ENCODE measurements at regions not wholly inside any gene's neighbourhood (a gene's known extent, or its start where the extent isn't known, plus 50 kb on each side); places are given as distances from the start of the nearest gene placed in this dataset.

GRCh38 chr1:194076646-194077045, 890.2 kb upstream of the B3GALT2 start:
- DNase-seq (ENCODE audit: low read depth in 2 of 2): peak in 1 of 2 donors; percentile 28

DNA sequence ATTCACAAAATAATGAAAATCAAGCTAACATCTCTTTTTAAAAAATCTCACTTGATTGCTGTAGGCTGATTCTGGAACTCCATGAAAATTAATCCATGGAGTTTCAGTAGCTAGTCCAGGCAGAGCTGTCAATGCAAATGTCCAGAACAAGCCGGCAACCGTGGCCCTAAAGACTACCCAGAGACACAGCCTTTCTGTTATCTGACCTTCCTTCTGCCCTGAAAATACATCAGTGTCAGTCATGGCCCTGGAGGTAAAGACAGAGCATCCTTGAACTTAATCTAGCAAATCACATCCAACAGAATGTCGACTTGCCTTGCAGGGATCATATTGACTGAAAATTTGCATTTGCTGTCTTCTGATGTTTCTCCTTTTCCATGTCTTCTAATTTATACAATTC, 887.4 kb upstream of the B3GALT2 start:
- no peak for DNase-seq (ENCODE audit: low read depth in 2 of 2)

DNA sequence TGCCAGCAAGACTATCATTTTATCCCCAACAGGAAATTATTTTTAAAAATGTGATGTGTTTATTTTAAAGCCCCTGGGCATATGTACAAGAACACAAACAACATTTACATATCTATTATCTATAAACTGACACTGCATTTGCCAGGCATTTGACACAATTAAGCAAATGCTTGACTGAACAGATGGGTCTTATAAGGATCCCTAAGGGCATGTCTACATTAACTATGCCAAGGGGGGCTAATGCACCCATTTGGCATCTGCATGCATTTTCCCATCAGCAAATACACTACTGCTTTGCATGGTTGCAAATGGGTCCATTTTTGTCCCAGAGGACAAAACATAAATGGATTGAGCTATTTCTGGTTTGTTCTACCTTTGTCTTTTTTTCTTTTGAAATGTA, 884.8 kb upstream of the B3GALT2 start:
- DNase-seq (ENCODE audit: low read depth in 2 of 2): no peak

GRCh38 chr1:194069831-194070218, 883.4 kb upstream of the B3GALT2 start:
- DNase-seq (ENCODE audit: low read depth in 2 of 2): no peak

- no peak for DNase-seq (ENCODE audit: low read depth in 2 of 2)
These were observed 882.9 kb upstream of the B3GALT2 start for GRCh38 chr1:194069168-194069830.

- no peak for DNase-seq (ENCODE audit: low read depth in 2 of 2)
These were observed 882.2 kb upstream of the B3GALT2 start for GRCh38 chr1:194068446-194069167.

- no peak for DNase-seq (ENCODE audit: low read depth in 2 of 2)
These were observed 881.4 kb upstream of the B3GALT2 start for GRCh38 chr1:194067772-194068171.

- DNase-seq (ENCODE audit: low read depth in 2 of 2): peak; percentile 73 to 87
These were observed 876.5 kb upstream of the B3GALT2 start for GRCh38 chr1:194062962-194063361.

DNA sequence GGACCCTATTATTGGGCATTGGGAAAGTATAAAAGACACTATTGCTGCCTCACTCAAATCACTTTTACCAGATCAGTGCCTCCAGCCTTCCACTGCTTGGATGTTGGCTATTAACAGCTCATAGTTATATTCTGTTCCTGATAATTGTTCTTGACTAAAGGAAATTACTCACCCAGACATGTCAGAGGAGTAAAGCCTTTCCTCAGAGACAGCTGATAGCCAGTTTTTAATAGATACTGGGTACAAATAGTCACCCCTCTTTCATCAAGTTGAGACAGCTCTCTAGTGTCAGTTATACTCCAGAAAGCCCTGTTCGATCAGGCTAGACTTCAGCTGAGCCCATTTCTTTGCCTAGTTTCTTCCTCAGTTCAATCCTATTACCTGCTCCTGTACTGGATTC, 876.1 kb upstream of the B3GALT2 start:
- DNase-seq (ENCODE audit: low read depth in 2 of 2): peak; percentile 20 to 76

DNA sequence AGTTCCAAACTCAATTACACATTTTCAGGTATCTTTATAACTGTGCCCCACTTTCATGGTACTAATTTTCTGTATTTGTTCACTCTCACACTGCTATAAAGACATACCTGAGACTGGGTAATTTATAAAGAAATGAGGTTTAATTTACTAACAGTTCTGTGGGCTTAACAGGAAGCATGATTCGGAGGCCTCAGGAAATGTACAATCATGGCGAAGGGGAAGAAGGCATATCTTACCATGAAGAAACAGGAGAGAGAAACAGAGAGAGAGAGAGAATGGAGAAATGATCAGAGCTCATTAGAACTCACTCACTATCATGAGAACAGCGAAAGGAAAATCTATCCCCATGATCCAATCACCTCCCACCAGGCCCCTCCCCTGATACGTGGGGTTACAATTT, 874.1 kb upstream of the B3GALT2 start:
- peak in 1 of 2 donors; percentile 35 for DNase-seq (ENCODE audit: low read depth in 2 of 2)

DNA sequence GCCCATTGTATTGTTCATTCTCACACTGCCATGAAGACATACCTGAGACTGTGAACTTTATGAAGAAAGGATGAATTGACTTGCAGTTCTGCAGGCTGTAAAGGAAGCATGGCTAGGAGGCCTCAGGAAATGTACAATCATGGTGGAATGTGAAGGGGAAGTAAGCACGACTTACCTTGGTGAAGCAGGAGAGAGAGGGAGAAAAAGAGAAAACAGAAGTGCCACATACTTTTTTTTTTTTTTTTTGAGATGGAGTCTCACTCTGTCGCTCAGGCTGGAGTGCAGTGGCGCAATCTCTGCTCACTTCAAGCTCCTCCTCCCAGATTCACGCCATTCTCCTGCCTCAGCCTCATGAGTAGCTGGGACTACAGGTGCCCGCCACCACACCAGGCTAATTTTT, 871.9 kb upstream of the B3GALT2 start:
- peak in 1 of 2 donors; percentile 34 for DNase-seq (ENCODE audit: low read depth in 2 of 2)

- DNase-seq (ENCODE audit: low read depth in 2 of 2): no peak
These were observed 869.8 kb upstream of the B3GALT2 start for GRCh38 chr1:194056169-194056568.

DNA sequence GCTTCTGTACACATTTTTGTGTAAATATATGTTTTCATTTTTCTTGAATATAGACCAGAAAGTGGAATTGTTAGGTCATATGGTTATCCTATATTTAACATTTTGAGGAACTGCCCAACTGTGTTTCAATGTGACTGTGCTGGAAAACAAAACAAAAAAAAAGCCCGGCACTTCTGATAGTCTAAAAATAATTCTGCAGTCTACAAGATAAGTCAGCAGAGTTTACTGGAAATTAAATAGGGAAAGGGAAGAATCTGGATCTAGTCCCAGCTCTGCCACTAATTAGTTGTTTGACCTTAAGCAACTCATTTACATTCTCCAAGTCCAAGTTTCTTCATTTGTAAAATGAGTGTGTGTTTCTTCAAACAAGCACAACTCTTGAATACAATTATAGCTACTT, 869.1 kb upstream of the B3GALT2 start:
- no peak for DNase-seq (ENCODE audit: low read depth in 2 of 2)

- DNase-seq (ENCODE audit: low read depth in 2 of 2): no peak
These were observed 866.3 kb upstream of the B3GALT2 start for GRCh38 chr1:194052514-194053338.

DNA sequence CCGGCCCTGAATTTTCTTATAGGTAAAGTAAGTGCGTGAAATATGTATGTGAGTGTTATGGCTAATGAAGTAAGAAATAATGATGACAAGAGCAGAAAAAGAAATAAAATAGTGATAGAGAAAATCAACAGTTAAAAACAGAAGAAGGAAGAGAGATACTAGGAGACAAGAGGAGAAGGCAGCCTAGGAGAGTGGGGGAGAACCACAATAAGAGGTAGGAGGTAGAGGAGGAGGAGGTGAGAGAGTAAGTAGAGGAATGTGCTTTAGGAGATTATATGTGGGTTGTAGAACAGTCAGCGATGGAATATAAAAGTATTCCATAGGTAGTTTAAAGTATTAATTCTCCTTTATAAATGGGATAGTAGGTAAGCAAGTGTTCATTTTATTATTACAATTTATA, 861.5 kb upstream of the B3GALT2 start:
- DNase-seq (ENCODE audit: low read depth in 2 of 2): no peak

- no peak for DNase-seq (ENCODE audit: low read depth in 2 of 2)
These were observed 860.8 kb upstream of the B3GALT2 start for GRCh38 chr1:194047206-194047605.

DNA sequence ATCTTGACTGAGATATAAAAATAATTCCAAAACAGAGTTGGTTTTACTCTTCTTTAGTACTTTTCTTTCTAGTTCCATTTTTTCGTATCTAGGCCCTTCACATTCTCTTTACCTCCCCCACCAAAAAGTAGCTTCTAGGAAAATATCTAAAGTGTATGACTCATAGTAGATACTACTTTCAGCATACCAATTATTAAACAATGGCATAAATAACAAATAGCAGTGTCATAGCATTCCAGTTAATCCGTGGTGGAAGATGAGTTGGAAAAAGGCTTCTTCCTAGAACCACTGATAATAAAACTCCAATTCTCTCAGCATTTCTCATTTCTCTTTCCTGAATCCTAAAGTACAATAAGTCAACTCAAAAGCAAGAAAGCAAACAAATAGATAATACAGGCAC, 859.0 kb upstream of the B3GALT2 start:
- peak in 1 of 2 donors; percentile 59 for DNase-seq (ENCODE audit: low read depth in 2 of 2)

DNA sequence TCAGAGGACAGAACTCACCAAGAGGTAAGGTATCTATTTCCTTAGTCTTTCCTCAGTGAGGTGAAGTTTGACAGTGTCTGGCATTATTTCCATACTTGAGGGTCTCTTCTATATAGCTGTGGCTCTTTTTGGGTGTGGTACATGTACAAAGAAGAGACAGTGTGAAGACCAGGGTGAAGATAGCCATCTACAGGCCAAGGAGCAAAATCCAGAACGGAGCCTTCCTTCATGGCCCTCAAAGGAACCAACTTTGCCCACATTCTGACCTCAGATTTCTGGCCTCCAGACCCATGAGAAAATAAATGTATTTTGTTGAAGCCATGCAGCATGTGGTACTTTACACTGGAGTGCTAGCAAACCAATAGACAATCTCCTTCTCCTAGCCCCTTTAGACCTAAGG, 858.5 kb upstream of the B3GALT2 start:
- DNase-seq (ENCODE audit: low read depth in 2 of 2): no peak

DNA sequence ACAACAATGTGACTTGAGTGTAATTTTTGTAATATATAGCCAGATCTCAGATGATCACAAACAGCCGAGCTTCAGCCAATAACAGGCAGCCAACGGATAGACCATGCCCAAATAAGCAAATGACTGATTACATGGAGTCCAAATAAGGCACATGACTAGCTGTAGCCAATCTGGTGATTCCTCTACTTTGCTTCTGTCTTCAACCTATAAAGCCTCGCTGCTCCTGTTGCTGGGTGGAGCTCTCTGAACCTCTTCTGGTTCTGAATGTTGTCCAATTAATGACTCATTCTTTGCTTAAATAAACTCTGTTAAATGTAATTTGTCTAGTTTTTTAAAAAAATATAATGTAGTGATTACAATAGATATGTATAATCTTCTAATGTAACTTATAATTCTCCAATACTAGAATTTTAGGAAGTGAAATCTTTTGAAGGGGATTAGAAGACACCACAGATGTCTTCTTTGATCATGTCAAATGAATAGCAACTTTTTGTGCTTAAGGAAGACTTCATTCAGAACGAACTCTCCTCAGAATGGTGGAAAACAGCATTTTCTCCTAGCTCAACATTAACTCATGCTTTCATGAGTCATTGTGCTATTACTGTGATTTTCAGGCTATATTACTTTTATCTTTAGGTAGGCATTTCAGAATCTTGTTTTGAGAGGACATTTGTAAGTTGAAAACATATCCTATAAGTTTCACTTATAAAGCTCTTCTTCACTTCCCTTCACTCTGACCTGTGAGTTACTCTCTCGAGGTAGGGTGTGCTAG, 857.8 kb upstream of the B3GALT2 start:
- DNase-seq (ENCODE audit: low read depth in 2 of 2): peak in 1 of 2 donors; percentile 45

DNA sequence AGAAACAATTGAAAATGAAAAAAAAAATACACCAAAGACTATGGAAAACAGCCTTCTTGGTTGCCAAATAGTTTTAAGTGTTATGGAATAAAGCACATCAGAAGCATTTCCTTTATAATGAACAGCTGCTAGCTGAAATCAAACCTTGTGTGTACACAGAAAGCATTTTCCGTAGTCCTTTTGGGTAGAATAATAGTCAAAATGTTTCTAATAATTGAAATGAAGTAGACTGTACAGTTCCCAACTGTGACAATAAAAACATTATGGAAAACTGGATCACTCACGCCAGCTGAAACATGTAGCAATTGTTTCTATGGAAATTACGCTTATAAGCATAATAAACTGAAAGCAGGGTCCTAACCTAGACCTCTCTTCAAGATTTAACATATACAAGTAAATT, 856.3 kb upstream of the B3GALT2 start:
- DNase-seq (ENCODE audit: low read depth in 2 of 2): peak in 1 of 2 donors; percentile 57

DNA sequence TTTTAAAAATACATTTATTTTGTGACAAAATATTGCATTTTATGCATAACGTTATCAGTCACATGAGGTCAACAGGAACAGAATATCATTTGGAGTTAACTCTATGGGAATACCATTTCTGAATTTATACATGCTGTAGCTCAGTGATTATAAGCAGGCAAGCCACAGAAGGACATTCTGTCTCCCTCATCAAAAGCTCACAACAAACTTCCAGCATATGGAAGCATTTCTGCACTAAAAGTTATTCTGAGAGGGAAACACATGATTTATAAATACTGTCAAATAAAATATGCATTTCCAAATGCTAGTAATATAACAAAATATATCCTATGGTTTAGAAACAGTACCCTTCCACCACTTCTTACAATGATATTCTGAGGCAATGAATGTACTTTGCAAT, 854.1 kb upstream of the B3GALT2 start:
- DNase-seq (ENCODE audit: low read depth in 2 of 2): no peak

- no peak for DNase-seq (ENCODE audit: low read depth in 2 of 2)
These were observed 853.2 kb upstream of the B3GALT2 start for GRCh38 chr1:194039578-194039977.
